ENCODE measurements at regions not wholly inside any gene's neighbourhood (a gene's known extent, or its start where the extent isn't known, plus 50 kb on each side); places are given as distances from the start of the nearest gene placed in this dataset.

GRCh38 chr14:34328178-34328577 is 133.9 kb downstream of the SPTSSA start:
- H3K9me3 ChIP-seq (replicated peaks; ENCODE audit: low read length): no peaks in the 10 kb centered on the region
- no peak overlapping the region for H3K4me2 ChIP-seq (ENCODE audit: low read length)
- no peak overlapping the region for H3K4me3 ChIP-seq (ENCODE audit: low read length)
- H3K4me1 ChIP-seq (ENCODE audit: control insufficient read depth, insufficient read depth, low read length): no peaks in the 10 kb centered on the region
- H3K9ac ChIP-seq (ENCODE audit: low read depth, low read length): no peak overlapping the region
- H3K36me3 ChIP-seq (ENCODE audit: insufficient read depth, low read length): no peaks in the 10 kb centered on the region
- peaks cover 11% of the 10 kb centered on the region for H3K27me3 ChIP-seq (ENCODE audit: control insufficient read depth, insufficient read depth, low read length)

- H3K36me3 ChIP-seq (ENCODE audit: insufficient read depth, low read length): no peaks in the 10 kb centered on the region
- H3K9me3 ChIP-seq (replicated peaks; ENCODE audit: low read length): no peaks in the 10 kb centered on the region
- H3K4me2 ChIP-seq (ENCODE audit: low read length): no peak overlapping the region
- H3K9ac ChIP-seq (ENCODE audit: low read depth, low read length): no peak overlapping the region
- no peak overlapping the region for H3K4me3 ChIP-seq (ENCODE audit: low read length)
- no peaks in the 10 kb centered on the region for H3K4me1 ChIP-seq (ENCODE audit: control insufficient read depth, insufficient read depth, low read length)
- peaks cover 17% of the 10 kb centered on the region for H3K27me3 ChIP-seq (ENCODE audit: control insufficient read depth, insufficient read depth, low read length)
Observed at GRCh38 chr14:34325493-34325892, 136.5 kb downstream of the SPTSSA start.

- no peaks in the 10 kb centered on the region for H3K4me1 ChIP-seq (ENCODE audit: control insufficient read depth, insufficient read depth, low read length)
- no peaks in the 10 kb centered on the region for H3K9me3 ChIP-seq (replicated peaks; ENCODE audit: low read length)
Observed at GRCh38 chr14:34324363-34324795, 137.7 kb downstream of the SPTSSA start.

GRCh38 chr14:34322940-34323418 is 139.1 kb downstream of the SPTSSA start:
- peaks cover 27% of the 10 kb centered on the region for H3K27me3 ChIP-seq (ENCODE audit: control insufficient read depth, insufficient read depth, low read length)
- H3K9ac ChIP-seq (ENCODE audit: low read depth, low read length): no peak overlapping the region
- H3K4me1 ChIP-seq (ENCODE audit: control insufficient read depth, insufficient read depth, low read length): no peaks in the 10 kb centered on the region
- no peak overlapping the region for H3K4me2 ChIP-seq (ENCODE audit: low read length)
- no peak overlapping the region for H3K4me3 ChIP-seq (ENCODE audit: low read length)
- H3K36me3 ChIP-seq (ENCODE audit: insufficient read depth, low read length): no peaks in the 10 kb centered on the region
- H3K9me3 ChIP-seq (replicated peaks; ENCODE audit: low read length): no peaks in the 10 kb centered on the region

More at GRCh38 chr14:34324363-34324795, 137.7 kb downstream of the SPTSSA start:
- H3K4me2 ChIP-seq (ENCODE audit: low read length): no peak overlapping the region
- no peak overlapping the region for H3K9ac ChIP-seq (ENCODE audit: low read depth, low read length)
- H3K4me3 ChIP-seq (ENCODE audit: low read length): no peak overlapping the region
- H3K36me3 ChIP-seq (ENCODE audit: insufficient read depth, low read length): no peaks in the 10 kb centered on the region
- H3K27me3 ChIP-seq (ENCODE audit: control insufficient read depth, insufficient read depth, low read length): peaks cover 28% of the 10 kb centered on the region

GRCh38 chr14:34319140-34319539 is 142.9 kb downstream of the SPTSSA start:
- H3K9ac ChIP-seq (ENCODE audit: low read depth, low read length): no peak overlapping the region
- H3K4me2 ChIP-seq (ENCODE audit: low read length): no peak overlapping the region
- no peaks in the 10 kb centered on the region for H3K9me3 ChIP-seq (replicated peaks; ENCODE audit: low read length)
- H3K36me3 ChIP-seq (ENCODE audit: insufficient read depth, low read length): no peaks in the 10 kb centered on the region
- H3K4me3 ChIP-seq (ENCODE audit: low read length): no peak overlapping the region
- no peaks in the 10 kb centered on the region for H3K4me1 ChIP-seq (ENCODE audit: control insufficient read depth, insufficient read depth, low read length)
- peaks cover 27% of the 10 kb centered on the region for H3K27me3 ChIP-seq (ENCODE audit: control insufficient read depth, insufficient read depth, low read length)

- H3K9ac ChIP-seq (ENCODE audit: low read depth, low read length): no peak overlapping the region
- peaks cover 31% of the 10 kb centered on the region for H3K27me3 ChIP-seq (ENCODE audit: control insufficient read depth, insufficient read depth, low read length)
- H3K4me1 ChIP-seq (ENCODE audit: control insufficient read depth, insufficient read depth, low read length): no peaks in the 10 kb centered on the region
Observed at GRCh38 chr14:34318014-34318413, 144.0 kb downstream of the SPTSSA start.

GRCh38 chr14:34310724-34311123 is 151.3 kb downstream of the SPTSSA start:
- Histone ChIP-seq H3K36me3 (ENCODE audit: insufficient read depth, low read length) (no peaks in the 10 kb centered on the region), H3K9ac (ENCODE audit: low read depth, low read length) (no peak overlapping the region), H3K27me3 (ENCODE audit: control insufficient read depth, insufficient read depth, low read length) (peaks cover 30% of the 10 kb centered on the region), H3K4me3 (ENCODE audit: low read length) (no peak overlapping the region), H3K4me1 (ENCODE audit: control insufficient read depth, insufficient read depth, low read length) (no peaks in the 10 kb centered on the region), H3K4me2 (ENCODE audit: low read length) (no peak overlapping the region), H3K9me3 (replicated peaks; ENCODE audit: low read length) (no peaks in the 10 kb centered on the region)

More at GRCh38 chr14:34318014-34318413, 144.0 kb downstream of the SPTSSA start:
- no peak overlapping the region for H3K4me2 ChIP-seq (ENCODE audit: low read length)
- H3K4me3 ChIP-seq (ENCODE audit: low read length): no peak overlapping the region
- H3K9me3 ChIP-seq (replicated peaks; ENCODE audit: low read length): no peaks in the 10 kb centered on the region
- no peaks in the 10 kb centered on the region for H3K36me3 ChIP-seq (ENCODE audit: insufficient read depth, low read length)

GRCh38 chr14:34303811-34304210 is 158.2 kb downstream of the SPTSSA start:
- Histone ChIP-seq H3K36me3 (ENCODE audit: insufficient read depth, low read length) (no peaks in the 10 kb centered on the region), H3K9me3 (replicated peaks; ENCODE audit: low read length) (no peaks in the 10 kb centered on the region), H3K4me2 (ENCODE audit: low read length) (no peak overlapping the region), H3K27me3 (ENCODE audit: control insufficient read depth, insufficient read depth, low read length) (peaks cover 15% of the 10 kb centered on the region), H3K9ac (ENCODE audit: low read depth, low read length) (no peak overlapping the region), H3K4me1 (ENCODE audit: control insufficient read depth, insufficient read depth, low read length) (no peaks in the 10 kb centered on the region), H3K4me3 (ENCODE audit: low read length) (no peak overlapping the region)

GRCh38 chr14:34302654-34303053 is 159.4 kb downstream of the SPTSSA start:
- Histone ChIP-seq H3K9ac (ENCODE audit: low read depth, low read length) (no peak overlapping the region), H3K27me3 (ENCODE audit: control insufficient read depth, insufficient read depth, low read length) (peaks cover 9% of the 10 kb centered on the region), H3K4me1 (ENCODE audit: control insufficient read depth, insufficient read depth, low read length) (no peaks in the 10 kb centered on the region), H3K36me3 (ENCODE audit: insufficient read depth, low read length) (no peaks in the 10 kb centered on the region), H3K4me2 (ENCODE audit: low read length) (no peak overlapping the region), H3K4me3 (ENCODE audit: low read length) (no peak overlapping the region), H3K9me3 (replicated peaks; ENCODE audit: low read length) (no peaks in the 10 kb centered on the region)

- Histone ChIP-seq H3K27me3 (ENCODE audit: control insufficient read depth, insufficient read depth, low read length) (peaks cover 9% of the 10 kb centered on the region), H3K4me2 (ENCODE audit: low read length) (no peak overlapping the region), H3K4me1 (ENCODE audit: control insufficient read depth, insufficient read depth, low read length) (no peaks in the 10 kb centered on the region), H3K4me3 (ENCODE audit: low read length) (no peak overlapping the region), H3K36me3 (ENCODE audit: insufficient read depth, low read length) (no peaks in the 10 kb centered on the region), H3K9me3 (replicated peaks; ENCODE audit: low read length) (no peaks in the 10 kb centered on the region), H3K9ac (ENCODE audit: low read depth, low read length) (no peak overlapping the region)
Observed at GRCh38 chr14:34300882-34301734, 160.9 kb downstream of the SPTSSA start.

- Histone ChIP-seq H3K4me1 (ENCODE audit: control insufficient read depth, insufficient read depth, low read length) (no peaks in the 10 kb centered on the region), H3K36me3 (ENCODE audit: insufficient read depth, low read length) (no peaks in the 10 kb centered on the region), H3K4me2 (ENCODE audit: low read length) (no peak overlapping the region), H3K4me3 (ENCODE audit: low read length) (no peak overlapping the region), H3K27me3 (ENCODE audit: control insufficient read depth, insufficient read depth, low read length) (peaks cover 9% of the 10 kb centered on the region), H3K9ac (ENCODE audit: low read depth, low read length) (no peak overlapping the region), H3K9me3 (replicated peaks; ENCODE audit: low read length) (no peaks in the 10 kb centered on the region)
Observed at GRCh38 chr14:34300330-34300729, 161.7 kb downstream of the SPTSSA start.

- no peak overlapping the region for H3K4me2 ChIP-seq (ENCODE audit: low read length)
Observed at GRCh38 chr14:34299360-34299759, 162.7 kb downstream of the SPTSSA start.

More at GRCh38 chr14:34299360-34299759, 162.7 kb downstream of the SPTSSA start:
- no peaks in the 10 kb centered on the region for H3K9me3 ChIP-seq (replicated peaks; ENCODE audit: low read length)
- H3K4me3 ChIP-seq (ENCODE audit: low read length): no peak overlapping the region
- H3K9ac ChIP-seq (ENCODE audit: low read depth, low read length): no peak overlapping the region
- no peaks in the 10 kb centered on the region for H3K4me1 ChIP-seq (ENCODE audit: control insufficient read depth, insufficient read depth, low read length)
- H3K27me3 ChIP-seq (ENCODE audit: control insufficient read depth, insufficient read depth, low read length): peaks cover 5% of the 10 kb centered on the region
- H3K36me3 ChIP-seq (ENCODE audit: insufficient read depth, low read length): no peaks in the 10 kb centered on the region
